ENCODE measurements at regions not wholly inside any gene's neighbourhood (a gene's known extent, or its start where the extent isn't known, plus 50 kb on each side); places are given as distances from the start of the nearest gene placed in this dataset.
A peak's percentile ranks its signal among the peaks of the same experiment; 100 is the strongest.

GRCh38 chr13:69264362-69265334 lies 843.0 kb upstream of the ATXN8OS start:
- no peak overlapping the region for H2BK5ac ChIP-seq (ENCODE audit: low read depth, low read length)
- no peak overlapping the region for H3K9ac ChIP-seq (replicated peaks in 1 of 4; ENCODE audit: extremely low read depth in 1 of 4, low read depth in 3 of 4, low read length in 3 of 4)
- WGBS, 2 experiments (ENCODE audit: extremely low coverage in 1 of 2, insufficient coverage in 1 of 2, insufficient read length in 1 of 2, insufficient replicate concordance in 2 of 2, low coverage in 1 of 2, low lambda C conversion rate in 2 of 2, missing lambda C conversion rate in 1 of 2): 93% methylated on average over 5 of the region's 5 CpGs; no CpG with 5 or more reads in 1 of the 2 experiments
- no peaks in the 10 kb centered on the region for H4K20me1 ChIP-seq (replicated peaks in 1 of 2; ENCODE audit: control insufficient read depth in 1 of 2, insufficient read depth in 2 of 2, low read length in 2 of 2)
- H3K79me1 ChIP-seq (ENCODE audit: low read depth, low read length): no peaks in the 10 kb centered on the region
- no peaks in the 10 kb centered on the region for H3K27me3 ChIP-seq (replicated peaks in 1 of 4; ENCODE audit: control insufficient read depth in 3 of 4, extremely low read depth in 1 of 4, insufficient read depth in 3 of 4, low read length in 3 of 4)
- H4K5ac ChIP-seq (ENCODE audit: insufficient read length, low read depth, low read length): no peak overlapping the region
- H3K4ac ChIP-seq (replicated peaks; ENCODE audit: insufficient read length, low read depth, low read length): no peak overlapping the region
- H3K56ac ChIP-seq (replicated peaks; ENCODE audit: insufficient read length, low read depth, low read length): no peak overlapping the region
- no peaks in the 10 kb centered on the region for H3K36me3 ChIP-seq (ENCODE audit: control insufficient read depth in 2 of 4, insufficient read depth in 4 of 4, low read length in 3 of 4)
- H3K4me1 ChIP-seq (replicated peaks in 1 of 4; ENCODE audit: control insufficient read depth in 3 of 4, insufficient read depth in 4 of 4, low read length in 3 of 4): no peaks in the 10 kb centered on the region
- FAIRE-seq: no peak
- DNase-seq (ENCODE audit: low read depth in 1 of 2, low spot score in 2 of 2): no peak
- no peak overlapping the region for H3K14ac ChIP-seq (ENCODE audit: insufficient read length)
- H3K4me3 ChIP-seq (ENCODE audit: extremely low read depth in 1 of 4, insufficient read depth in 2 of 4, low read depth in 3 of 4, low read length in 4 of 4): no peak overlapping the region
- no peak overlapping the region for H3K23ac ChIP-seq (ENCODE audit: insufficient read length)
- ChIA-PET POLR2A (ENCODE audit: partially characterized antibody) (no interaction called here), CTCF (ENCODE audit: partially characterized antibody) (no interaction called here)
- H2BK15ac ChIP-seq (ENCODE audit: low read length): 0 out of 2 replicates have a peak overlapping the region, but pooled peaks have one; percentile 49
- H2AFZ ChIP-seq (ENCODE audit: low read length): peak overlapping the region; percentile 76
- no peak overlapping the region for H3K18ac ChIP-seq (ENCODE audit: extremely low read depth, low read length)
- H4K8ac ChIP-seq (ENCODE audit: extremely low read depth, insufficient read depth, low read length): no peak overlapping the region
- H3K9me3 ChIP-seq (ENCODE audit: insufficient read depth in 2 of 2, low read depth in 1 of 2, low read length in 1 of 2): no peaks in the 10 kb centered on the region
- peak overlapping the region; percentile 55; the same call in 1 of the 2 replicates for H2BK12ac ChIP-seq (ENCODE audit: low read depth, low read length)
- H4K91ac ChIP-seq (replicated peaks; ENCODE audit: insufficient read length, low read length): no peak overlapping the region
- H2AK5ac ChIP-seq (ENCODE audit: low read depth, low read length): no peak overlapping the region; the same call in 1 of the 2 replicates
- H3K23me2 ChIP-seq (ENCODE audit: low read depth, low read length): no peaks in the 10 kb centered on the region
- no peak overlapping the region for H2BK20ac ChIP-seq (ENCODE audit: low read length)
- no peaks in the 10 kb centered on the region for H3K79me2 ChIP-seq (ENCODE audit: control insufficient read depth in 1 of 2, insufficient read depth in 2 of 2, low read length in 2 of 2)
- H2BK120ac ChIP-seq (replicated peaks; ENCODE audit: low read depth, low read length): no peak overlapping the region
- H3K27ac ChIP-seq (ENCODE audit: low read depth, low read length): no peak overlapping the region
- H3K4me2 ChIP-seq (ENCODE audit: insufficient read depth in 1 of 2, low read depth in 2 of 2, low read length in 2 of 2): no peak overlapping the region
- TF ChIP-seq SP2 (IDR thresholded peaks at IDR 0.05; ENCODE audit: low read length) (no peak), KDM1A (IDR thresholded peaks at IDR 0.05; ENCODE audit: borderline replicate concordance, low read length) (no peak), CBX8 (IDR thresholded peaks at IDR 0.05; ENCODE audit: borderline replicate concordance, low read depth, low read length) (no peak), TAF7 (optimal IDR thresholded peaks at IDR 0.05; ENCODE audit: borderline replicate concordance, low read depth, low read length) (no peak), SP4 (IDR thresholded peaks at IDR 0.05; ENCODE audit: low read length) (no peak), CHD2 (IDR thresholded peaks at IDR 0.05; ENCODE audit: low read length) (no peak), BCL11A (IDR thresholded peaks at IDR 0.05; ENCODE audit: low read depth in 2 of 2, low read length in 2 of 2) (no peak), CTBP2 (IDR thresholded peaks at IDR 0.05; ENCODE audit: borderline replicate concordance, insufficient read depth, insufficient read length, low read length) (no peak), RFX5 (IDR thresholded peaks at IDR 0.05; ENCODE audit: borderline replicate concordance, low read depth, low read length) (no peak), SRF (IDR thresholded peaks at IDR 0.05; ENCODE audit: low read depth, low read length) (no peak), PHF8 (conservative IDR thresholded peaks at IDR 0.05; ENCODE audit: low read depth, low read length) (no peak), RNF2 (IDR thresholded peaks at IDR 0.05; ENCODE audit: borderline replicate concordance, low read depth, low read length, missing control alignments, poor library complexity, severe bottlenecking) (no peak)

Data from H1 (cell line).